HG03039 (cell line): ENCODE measurements at regions not wholly inside any gene's neighbourhood (a gene's known extent, or its start where the extent isn't known, plus 50 kb on each side); places are given as distances from the start of the nearest gene placed in this dataset.
"Not testable (repeated sequence)": the region's sequence is repeated elsewhere in the genome, so short reads cannot be mapped to it uniquely, and the experiment has no call there.

Experiments used
- ATAC-seq: cut with Tn5 transposase; IDR thresholded peaks from one replicate; pipeline ENCODE4 v1.9.1; 2021; ENCODE audit warnings: mild to moderate bottlenecking, moderate library complexity; ENCODE audit not compliant: unreplicated experiment

DNA sequence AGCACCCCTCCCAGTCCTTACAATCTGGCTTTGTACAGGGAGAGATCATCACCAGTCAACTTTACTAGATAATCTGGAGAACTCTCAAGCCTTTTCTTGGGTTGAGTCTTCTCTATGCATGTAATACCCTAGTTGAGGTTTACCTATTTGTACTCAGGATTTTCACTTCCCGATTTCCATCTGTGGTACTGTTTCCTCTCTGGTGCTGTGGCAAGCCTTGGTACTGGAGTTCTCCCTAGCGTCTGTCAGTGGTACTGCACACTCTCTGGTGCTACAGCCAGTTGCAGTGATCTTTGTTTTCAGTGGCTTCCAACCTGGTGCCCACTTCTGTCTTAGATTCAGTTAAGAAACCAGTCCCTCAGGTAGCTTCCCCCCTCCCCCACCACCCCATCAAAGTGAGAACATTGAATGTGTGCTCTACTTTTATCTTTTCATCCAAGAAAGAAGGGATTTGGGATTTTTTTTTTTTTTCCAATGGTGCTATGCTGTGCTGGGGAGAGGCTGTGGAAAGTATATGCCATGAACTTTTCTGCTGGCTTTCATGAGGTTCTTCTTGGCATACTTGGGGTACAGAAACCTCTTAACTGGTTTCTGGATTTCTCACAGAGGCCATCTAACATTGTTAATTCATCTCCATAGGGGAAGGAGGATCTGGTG lies 69.4 kb upstream of the EVL start:
- ATAC-seq = peak; percentile 99

- ATAC-seq = no peak
Measured at GRCh38 chr14:99996951-99997571, 68.2 kb upstream of the EVL start.

- ATAC-seq = not testable (repeated sequence)
Measured at GRCh38 chr14:100000398-100000797, 64.8 kb upstream of the EVL start.

DNA sequence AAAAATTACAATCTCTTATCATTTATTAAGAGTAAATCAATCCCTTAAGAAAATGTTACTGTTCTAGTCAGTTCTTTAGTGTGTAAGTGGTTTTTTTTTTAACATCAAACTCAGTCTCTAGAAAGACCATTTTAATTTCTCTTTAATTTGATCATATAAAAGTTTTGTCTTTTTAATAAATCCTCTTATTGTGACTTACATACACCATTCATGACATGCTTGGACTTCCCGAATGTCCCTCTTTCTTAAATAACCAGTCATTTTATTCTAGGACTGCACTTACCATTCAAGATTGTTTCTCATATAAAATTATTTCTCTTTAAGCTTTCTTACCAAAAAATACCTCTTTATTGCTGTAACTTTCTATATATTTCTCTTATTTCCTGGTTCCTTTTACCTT lies 60.8 kb upstream of the EVL start:
- ATAC-seq = no peak

- ATAC-seq = no peak
Measured at GRCh38 chr14:100007254-100007653, 58.0 kb upstream of the EVL start.

- not testable (repeated sequence) for ATAC-seq
Measured at GRCh38 chr14:100009802-100010201, 55.4 kb upstream of the EVL start.

DNA sequence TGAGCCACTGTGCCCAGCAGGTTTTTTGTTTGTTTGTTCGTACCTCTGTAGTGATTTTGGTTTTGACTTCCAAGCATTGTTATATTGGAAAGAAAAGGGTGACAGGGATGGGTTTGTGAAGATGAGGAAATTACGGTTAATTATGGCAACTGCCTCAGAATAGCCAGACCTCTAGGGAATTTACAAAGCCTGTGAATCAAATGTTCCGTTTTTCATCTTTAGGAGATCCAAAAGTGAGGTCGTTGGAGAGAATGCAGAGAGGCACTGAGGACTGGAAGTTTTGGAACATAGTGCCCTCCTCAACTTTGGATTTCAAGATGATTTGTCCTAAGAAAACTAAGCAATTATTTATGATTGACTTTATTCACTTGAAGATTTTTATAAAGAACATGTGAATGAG lies 54.5 kb upstream of the EVL start:
- no peak for ATAC-seq

DNA sequence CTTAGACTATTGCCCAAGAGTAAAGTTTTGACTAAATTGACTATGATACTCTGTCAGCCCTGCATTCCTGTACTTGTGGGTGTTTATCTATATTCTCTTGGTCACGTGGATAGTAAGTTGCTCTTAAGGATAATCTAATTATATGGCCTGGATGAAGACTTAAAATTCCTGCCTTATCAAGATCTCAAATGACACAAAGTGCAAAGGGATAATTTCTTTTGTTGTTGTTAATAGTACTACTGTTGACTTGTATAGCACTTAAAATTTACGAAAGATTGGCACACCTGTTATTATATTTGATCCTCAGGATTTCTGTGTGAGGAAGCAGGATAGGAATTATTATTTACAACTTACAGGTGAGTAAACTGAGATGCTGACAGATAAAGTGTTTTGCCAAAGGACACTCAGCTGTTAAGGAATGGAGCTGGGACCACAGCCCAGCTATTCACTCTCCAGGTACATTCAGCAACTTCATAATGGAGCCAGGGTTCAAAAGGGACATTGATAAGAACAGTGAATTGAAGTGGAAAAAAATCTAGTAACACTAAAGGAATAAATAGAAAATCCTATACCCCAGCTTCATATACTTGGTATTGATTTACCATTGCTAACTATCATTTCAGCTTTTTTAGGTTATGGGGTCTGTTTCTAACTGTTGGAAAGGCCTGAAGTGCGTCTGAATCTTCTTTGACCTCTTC lies 53.4 kb upstream of the EVL start:
- ATAC-seq = no peak

- ATAC-seq = no peak
Measured at GRCh38 chr14:100012478-100013327, 52.5 kb upstream of the EVL start.

GRCh38 chr14:100015251-100015655 lies 50.0 kb upstream of the EVL start:
- peak; percentile 86 for ATAC-seq
